ENCODE measurements at regions not wholly inside any gene's neighbourhood (a gene's known extent, or its start where the extent isn't known, plus 50 kb on each side); places are given as distances from the start of the nearest gene placed in this dataset.

- in situ Hi-C loops (cut with HindIII; ENCODE audit: low pct_ligation_motif_present, low pct_unique_long_range_greater_than_20kb, low sequenced_read_pairs) = no loop called here
- DNase-seq = no peak
Measured at GRCh38 chr1:177849579-177850290, 120.1 kb downstream of the SEC16B start.

DNA sequence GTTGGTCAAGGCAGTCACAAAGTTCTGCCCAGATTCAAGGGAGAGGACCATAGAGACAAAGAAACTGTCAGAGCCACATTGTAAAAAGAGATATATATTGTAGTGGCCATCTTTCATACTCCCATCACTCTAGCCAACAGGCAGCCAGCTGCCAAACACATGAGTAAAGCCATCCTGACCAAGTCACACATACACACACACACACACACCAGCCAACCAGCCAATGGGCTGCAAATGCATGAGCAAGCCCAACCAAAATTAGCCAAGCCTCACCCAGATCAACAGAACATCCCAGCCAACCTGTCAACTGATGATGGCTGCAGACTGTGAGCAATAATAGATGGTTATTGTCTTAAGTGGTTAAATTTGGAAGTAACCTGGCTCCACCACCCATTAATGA, 120.7 kb downstream of the SEC16B start:
- in situ Hi-C loops (cut with HindIII; ENCODE audit: low pct_ligation_motif_present, low pct_unique_long_range_greater_than_20kb, low sequenced_read_pairs) = no loop called here
- DNase-seq = no peak

GRCh38 chr1:177848577-177848976, 121.3 kb downstream of the SEC16B start:
- in situ Hi-C loops (cut with HindIII; ENCODE audit: low pct_ligation_motif_present, low pct_unique_long_range_greater_than_20kb, low sequenced_read_pairs) = no loop called here
- DNase-seq = no peak

DNA sequence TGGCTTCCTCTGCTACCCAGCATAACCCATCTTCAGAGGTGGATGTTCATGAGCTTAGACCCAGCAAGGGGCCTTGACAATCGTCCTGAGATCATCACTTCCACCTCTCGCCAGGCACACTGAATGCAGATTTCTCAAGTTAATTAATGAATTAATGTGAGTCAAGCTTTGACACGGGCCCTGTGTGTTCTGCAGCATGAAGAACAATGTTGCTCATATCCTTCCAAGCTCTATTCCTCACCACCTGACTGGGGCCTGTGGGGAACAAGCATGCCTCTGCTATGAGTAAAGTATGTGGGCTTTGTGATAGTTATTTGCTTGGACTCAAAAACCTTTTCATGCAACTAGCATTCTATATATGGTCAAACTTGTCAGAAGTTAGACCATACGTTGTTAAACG, 122.0 kb downstream of the SEC16B start:
- in situ Hi-C loops (cut with HindIII; ENCODE audit: low pct_ligation_motif_present, low pct_unique_long_range_greater_than_20kb, low sequenced_read_pairs) = no loop called here
- DNase-seq = no peak

DNA sequence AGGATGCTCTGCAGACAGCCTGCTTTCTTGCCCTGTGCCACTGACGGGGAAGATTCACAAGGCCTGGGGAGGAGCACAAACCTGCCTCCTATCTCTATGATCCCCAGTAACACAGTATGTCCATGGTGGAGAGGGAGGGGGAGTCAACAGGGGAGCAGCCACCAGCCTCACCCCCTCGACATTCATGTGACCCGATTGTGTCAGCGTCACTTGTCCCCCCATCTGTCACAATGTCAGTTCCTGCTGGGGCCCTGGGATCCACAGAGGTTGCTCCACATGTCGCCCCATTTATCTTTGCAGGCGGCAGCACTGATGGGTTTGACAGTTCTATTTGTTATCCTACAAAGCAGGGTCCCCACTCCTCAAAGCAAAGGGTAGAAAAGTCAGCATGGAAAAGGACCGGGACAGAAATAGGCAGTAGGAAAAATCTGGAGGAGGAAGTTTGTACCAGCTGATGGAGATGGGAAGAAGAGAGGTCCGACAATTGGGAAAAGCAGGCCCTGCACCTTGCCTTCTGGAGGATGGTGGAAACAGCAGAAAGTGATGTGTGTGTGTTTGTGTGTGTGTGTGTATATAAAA, 130.9 kb downstream of the SEC16B start:
- no peak for DNase-seq
- in situ Hi-C loops (cut with HindIII; ENCODE audit: low pct_ligation_motif_present, low pct_unique_long_range_greater_than_20kb, low sequenced_read_pairs) = no loop called here

DNA sequence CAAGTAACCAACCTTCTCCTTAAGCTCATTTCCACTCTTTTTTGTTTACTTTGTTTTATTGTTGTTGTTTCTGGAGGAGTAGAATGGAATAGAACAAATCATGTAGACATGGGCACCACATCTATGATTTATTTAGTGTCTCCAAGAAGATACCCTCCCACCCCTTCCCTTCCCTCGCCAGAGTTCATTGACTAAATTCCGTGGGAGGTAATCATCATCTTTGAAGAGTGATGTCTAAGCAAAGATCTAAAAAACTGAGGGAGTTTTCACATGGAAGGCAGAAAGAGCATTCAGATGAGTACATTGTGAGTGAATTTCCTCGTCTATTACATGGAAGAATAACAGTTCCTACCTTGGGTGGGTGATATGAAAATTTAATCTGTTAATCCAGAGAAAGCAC, 136.2 kb downstream of the SEC16B start:
- no peak for DNase-seq
- in situ Hi-C loops (cut with HindIII; ENCODE audit: low pct_ligation_motif_present, low pct_unique_long_range_greater_than_20kb, low sequenced_read_pairs) = no loop called here

DNA sequence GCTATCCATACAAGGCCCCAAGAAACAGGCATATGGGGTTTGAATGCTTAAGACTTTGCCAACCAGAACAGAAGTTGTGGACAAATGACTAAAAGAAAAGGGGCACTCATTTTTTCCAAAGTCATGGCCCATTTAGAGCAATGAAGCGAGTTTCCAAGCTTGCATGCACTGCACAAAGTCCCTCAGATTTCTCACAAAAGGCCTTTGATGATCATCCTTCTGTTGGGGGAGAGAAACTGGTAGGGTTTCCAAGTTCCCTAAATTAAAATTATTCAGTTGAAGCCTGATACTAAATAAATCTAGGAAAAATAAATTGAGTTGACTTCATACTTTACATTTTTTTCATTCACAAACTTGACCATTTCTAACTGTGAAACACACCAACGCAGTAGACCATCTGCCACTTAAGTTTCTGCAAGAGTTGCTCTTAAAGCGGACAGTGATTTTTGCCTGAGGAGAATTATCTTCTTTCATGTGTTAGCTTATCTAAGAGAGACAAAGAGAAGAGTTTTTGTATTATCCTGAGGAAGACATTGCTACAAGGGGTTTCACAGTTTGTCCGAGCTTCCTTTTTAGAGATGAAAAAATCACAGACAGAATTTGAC, 139.2 kb downstream of the SEC16B start:
- no peak for DNase-seq
- in situ Hi-C loops (cut with HindIII; ENCODE audit: low pct_ligation_motif_present, low pct_unique_long_range_greater_than_20kb, low sequenced_read_pairs) = no loop called here

- DNase-seq = no peak
- in situ Hi-C loops (cut with HindIII; ENCODE audit: low pct_ligation_motif_present, low pct_unique_long_range_greater_than_20kb, low sequenced_read_pairs) = no loop called here
Measured at GRCh38 chr1:177825276-177825901, 144.5 kb downstream of the SEC16B start.

- in situ Hi-C loops (cut with HindIII; ENCODE audit: low pct_ligation_motif_present, low pct_unique_long_range_greater_than_20kb, low sequenced_read_pairs) = no loop called here
- DNase-seq = no peak
Measured at GRCh38 chr1:177824508-177824982, 145.3 kb downstream of the SEC16B start.

DNA sequence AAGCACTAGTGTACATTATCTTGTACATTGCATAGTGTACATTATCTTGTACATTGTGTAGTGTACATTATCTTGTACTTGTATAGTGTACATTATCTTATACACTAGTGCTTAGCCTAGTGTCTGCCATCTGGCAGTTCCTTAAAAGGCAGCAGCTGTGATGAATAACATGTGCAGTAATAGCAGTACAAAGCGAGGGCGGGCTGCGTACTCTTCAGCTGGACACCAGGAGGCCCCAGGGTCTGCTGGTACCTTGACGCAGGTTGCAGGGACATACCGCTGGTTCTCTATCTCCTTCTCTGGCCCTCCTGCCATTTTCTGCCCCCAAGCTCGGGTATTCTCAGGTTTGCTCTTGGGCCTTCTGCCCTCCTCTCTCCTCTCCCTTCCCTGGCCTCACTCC, 149.6 kb downstream of the SEC16B start:
- in situ Hi-C loops (cut with HindIII; ENCODE audit: low pct_ligation_motif_present, low pct_unique_long_range_greater_than_20kb, low sequenced_read_pairs) = no loop called here

GRCh38 chr1:177817937-177818875, 151.7 kb downstream of the SEC16B start:
- in situ Hi-C loops (cut with HindIII; ENCODE audit: low pct_ligation_motif_present, low pct_unique_long_range_greater_than_20kb, low sequenced_read_pairs) = no loop called here

More for the DNA sequence above, 149.6 kb downstream of the SEC16B start:
- DNase-seq = no peak

GRCh38 chr1:177812650-177813049, 157.2 kb downstream of the SEC16B start:
- DNase-seq = no peak
- in situ Hi-C loops (cut with HindIII; ENCODE audit: low pct_ligation_motif_present, low pct_unique_long_range_greater_than_20kb, low sequenced_read_pairs) = no loop called here

More at GRCh38 chr1:177817937-177818875, 151.7 kb downstream of the SEC16B start:
- DNase-seq = no peak

DNA sequence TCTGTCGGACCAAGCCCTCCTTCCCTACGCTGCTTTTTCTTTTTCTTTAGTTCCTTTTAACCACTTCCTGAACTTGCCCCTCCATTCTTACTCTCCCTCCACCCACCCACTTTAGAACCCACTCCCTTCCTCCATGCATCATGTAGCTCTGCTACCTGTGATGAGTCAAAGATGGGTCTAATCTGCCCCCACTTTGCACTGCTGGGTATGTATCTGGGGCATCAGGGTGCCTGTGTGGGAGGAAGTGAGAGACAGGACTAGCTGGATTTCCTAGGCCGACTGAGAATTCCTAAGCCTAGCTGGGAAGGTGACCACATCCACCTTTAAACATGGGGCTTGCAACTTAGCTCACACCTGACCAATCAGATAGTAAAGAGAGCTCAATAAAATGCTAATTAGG, 157.7 kb downstream of the SEC16B start:
- no peak for DNase-seq
- in situ Hi-C loops (cut with HindIII; ENCODE audit: low pct_ligation_motif_present, low pct_unique_long_range_greater_than_20kb, low sequenced_read_pairs) = no loop called here

DNA sequence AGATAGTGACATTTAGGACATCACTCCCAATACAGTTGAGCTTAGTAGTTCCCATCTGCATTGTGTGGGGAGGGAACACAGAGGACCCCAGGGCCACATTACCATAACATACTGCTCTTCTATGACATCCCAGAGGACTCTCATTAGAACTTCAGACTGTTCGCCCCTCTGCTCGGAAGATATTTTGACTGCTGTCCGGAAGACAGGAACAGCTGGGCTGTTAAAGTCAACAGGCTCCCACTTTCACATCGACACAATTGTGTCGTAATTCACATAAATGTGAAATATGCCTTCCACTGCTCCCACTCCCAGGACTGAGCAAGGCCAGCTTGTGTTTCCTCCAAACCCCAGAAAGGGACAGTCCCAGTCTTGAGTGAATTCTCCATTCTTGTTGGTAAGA, 158.4 kb downstream of the SEC16B start:
- no peak for DNase-seq
- in situ Hi-C loops (cut with HindIII; ENCODE audit: low pct_ligation_motif_present, low pct_unique_long_range_greater_than_20kb, low sequenced_read_pairs) = no loop called here

- in situ Hi-C loops (cut with HindIII; ENCODE audit: low pct_ligation_motif_present, low pct_unique_long_range_greater_than_20kb, low sequenced_read_pairs) = no loop called here
- no peak for DNase-seq
Measured at GRCh38 chr1:177809819-177810218, 160.0 kb downstream of the SEC16B start.

DNA sequence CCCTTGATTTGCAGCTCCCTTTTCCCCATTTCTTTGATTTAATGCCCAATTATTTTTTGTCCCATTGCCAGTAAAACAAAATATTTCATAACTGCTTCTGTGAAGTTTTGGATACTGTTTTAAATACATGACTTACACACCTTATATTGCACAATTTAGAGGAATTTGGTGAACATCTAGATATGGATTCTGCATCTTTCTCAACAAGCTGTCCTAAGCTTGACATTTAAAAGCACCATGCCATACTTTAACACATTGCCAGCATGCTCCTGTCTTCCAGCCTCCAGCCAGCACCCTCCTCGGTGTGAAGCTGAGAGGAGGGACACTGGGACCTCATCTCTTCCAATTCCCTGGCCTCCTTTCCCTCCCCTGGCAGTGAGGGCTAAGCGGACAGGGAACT, 167.6 kb downstream of the SEC16B start:
- no peak for DNase-seq
- in situ Hi-C loops (cut with HindIII; ENCODE audit: low pct_ligation_motif_present, low pct_unique_long_range_greater_than_20kb, low sequenced_read_pairs) = no loop called here

DNA sequence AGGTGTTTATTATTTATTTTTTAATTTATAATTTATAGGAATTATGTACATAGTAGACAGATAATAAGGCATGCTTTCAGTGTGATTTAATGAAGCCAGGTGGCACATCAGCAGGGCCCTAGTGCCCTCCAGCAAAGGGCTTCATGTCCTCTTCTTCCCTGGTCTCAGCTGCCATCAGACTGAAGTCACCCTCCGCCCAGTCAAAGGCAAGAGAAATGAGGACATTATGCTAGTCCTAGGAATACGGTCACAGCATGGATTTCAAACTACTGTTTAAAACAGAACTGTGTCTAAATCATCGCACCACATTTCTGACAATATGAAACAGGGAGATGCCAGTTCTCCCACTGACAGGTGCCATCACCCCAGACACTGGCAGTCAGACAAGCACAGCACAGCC, 168.1 kb downstream of the SEC16B start:
- in situ Hi-C loops (cut with HindIII; ENCODE audit: low pct_ligation_motif_present, low pct_unique_long_range_greater_than_20kb, low sequenced_read_pairs) = no loop called here
- DNase-seq = no peak

DNA sequence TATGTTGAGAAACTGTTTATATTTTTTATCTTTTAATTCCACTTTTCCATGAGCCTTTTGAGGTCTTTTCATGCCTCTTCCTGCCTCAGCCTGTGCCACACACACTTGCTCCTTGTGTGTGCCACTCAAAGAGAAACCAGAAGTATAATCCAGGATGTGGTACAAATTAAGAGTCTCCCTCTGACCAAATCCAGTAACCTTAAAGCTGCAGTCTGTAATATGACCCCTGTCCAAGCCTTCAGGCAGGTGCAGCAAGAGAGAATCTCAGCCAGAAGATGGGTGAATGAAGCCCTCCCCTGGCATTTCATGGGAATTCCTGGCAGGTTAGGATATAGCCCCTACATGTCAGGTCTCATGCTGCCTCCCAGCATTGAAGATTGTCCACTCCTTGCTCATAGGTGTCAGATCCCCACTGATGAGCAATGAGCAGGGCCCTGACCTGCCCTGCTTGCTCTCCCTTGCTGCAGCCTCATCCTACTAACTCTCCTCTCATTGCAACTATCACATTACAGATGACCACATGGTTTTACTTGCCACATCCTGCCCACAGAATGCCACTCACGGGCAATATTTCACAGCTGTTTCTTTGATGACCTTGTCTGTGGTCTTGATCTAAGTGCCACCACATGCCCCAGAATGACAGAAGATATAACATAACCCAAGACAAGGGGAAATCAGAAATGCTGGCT, 169.3 kb downstream of the SEC16B start:
- in situ Hi-C loops (cut with HindIII; ENCODE audit: low pct_ligation_motif_present, low pct_unique_long_range_greater_than_20kb, low sequenced_read_pairs) = no loop called here
- DNase-seq = no peak

Data from ACHN (cell line).